ENCODE measurements at regions not wholly inside any gene's neighbourhood (a gene's known extent, or its start where the extent isn't known, plus 50 kb on each side); places are given as distances from the start of the nearest gene placed in this dataset.
"Not testable (repeated sequence)": the region's sequence is repeated elsewhere in the genome, so short reads cannot be mapped to it uniquely, and the experiment has no call there.

DNA sequence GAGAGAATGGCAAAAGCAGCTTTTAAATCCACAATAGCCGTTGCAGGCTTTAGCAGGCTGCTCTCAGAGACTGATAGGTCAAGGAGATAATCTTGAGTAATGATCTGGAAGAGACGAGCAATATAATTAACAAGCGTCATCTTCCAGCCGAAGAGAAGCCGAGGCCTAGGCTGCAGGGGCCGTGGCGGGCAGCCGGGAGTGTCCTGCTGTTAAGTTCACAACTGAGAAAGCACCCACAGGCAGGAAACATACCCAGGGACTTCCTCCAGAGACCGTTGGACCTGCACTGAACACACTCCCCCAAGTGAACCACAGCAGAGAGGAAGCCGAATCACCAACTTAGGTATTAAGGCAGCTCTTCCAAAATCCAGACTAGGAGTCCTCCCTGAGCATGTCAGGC lies 182.3 kb downstream of the IRX2 start:
- DNase-seq (ENCODE audit: low read depth): no peak

DNA sequence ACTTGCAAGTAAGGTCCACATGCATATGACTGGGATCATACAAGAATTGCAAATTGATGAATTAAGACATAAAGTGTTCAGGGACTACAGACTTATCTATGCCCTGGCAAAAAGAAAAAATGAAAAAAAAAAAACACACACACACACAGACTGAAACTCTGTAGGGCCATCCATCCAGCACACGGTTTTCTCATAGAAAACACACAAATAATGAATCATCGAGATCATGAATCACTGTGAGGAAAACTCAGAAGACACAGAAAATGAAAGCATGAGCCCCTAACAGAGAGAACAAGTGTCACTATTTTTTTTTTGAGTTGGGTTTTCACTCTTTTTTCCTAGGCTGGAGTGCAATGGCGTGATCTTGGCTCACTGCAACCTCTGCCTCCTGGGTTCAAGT lies 185.2 kb downstream of the IRX2 start:
- no peak for DNase-seq (ENCODE audit: low read depth)

DNA sequence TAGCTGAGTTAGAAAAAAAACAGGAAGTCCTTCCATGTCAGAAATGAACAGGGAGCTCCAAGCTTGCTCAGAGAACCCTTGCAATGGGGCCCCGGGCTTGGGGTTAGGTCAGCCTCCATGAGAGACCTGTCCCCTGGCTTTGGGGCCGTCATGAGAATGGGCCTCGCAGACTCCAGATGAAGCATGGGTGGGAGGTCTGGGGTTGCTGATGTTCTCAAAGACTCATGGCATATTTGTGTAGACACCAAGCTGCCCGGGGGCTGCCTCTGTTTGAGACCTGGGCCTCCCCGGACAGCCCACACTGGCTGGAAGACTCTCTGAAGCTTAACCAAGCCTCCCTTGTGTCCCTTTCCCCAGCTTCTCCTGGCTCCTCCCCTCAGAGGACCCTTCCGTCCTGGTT lies 186.3 kb downstream of the IRX2 start:
- no peak for DNase-seq (ENCODE audit: low read depth)

DNA sequence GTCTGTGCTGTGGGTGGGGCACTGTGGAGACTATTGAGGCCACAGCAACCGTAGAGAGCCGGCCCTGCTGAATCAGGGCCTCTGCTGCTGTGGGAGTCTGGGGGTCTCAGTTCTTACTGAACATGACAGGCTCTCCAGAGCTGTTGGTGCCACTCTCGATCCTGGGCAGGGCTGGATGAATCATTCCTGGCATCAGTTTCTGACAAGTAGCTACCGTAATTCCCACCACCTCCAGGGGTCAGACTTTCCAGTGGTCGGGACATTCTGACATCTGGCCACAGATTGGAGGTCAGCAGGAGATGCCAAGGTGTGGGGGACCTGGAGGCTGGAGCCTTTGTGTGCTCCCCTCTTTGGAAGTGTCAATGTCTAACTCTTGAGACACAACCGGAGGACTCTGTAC lies 188.4 kb downstream of the IRX2 start:
- no peak for DNase-seq (ENCODE audit: low read depth)

DNA sequence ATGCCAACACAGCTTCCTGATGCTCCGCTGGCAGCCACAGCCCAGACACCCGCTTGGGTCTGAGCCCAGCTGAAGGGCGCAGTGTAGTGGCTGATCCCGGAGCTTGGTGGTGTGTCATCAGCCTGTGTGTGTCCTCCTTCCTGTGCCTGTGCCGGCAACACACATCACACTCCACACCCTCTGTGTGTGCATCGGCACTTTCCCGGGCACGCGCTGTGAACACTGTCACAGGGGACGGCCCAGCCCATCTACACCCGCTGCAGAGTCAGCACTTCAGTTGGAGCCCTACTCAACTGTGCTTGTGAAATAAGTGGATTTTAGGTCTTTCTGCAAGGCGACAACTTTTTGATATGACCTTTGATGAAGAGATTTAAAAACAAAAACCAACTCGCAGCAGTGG lies 189.4 kb downstream of the IRX2 start:
- DNase-seq (ENCODE audit: low read depth): no peak

DNA sequence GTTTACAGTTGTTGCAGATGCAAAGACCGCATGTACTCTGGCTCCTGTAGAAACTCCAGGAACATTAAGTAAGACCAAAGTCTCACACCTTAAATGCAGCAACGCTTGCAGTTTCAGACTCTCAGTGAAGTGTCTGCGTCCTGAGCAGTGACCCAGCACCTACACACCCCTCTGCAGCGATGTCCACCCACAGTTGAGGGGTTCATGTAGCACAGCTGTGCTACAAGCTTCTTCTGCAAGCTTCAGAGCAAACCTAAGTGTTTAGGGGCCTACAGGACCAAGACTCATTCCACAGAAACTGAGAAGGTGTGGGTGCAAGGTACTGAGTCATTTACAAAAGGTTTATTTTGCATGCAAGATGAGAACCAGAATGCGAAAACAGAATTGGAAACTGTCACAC lies 191.0 kb downstream of the IRX2 start:
- DNase-seq (ENCODE audit: low read depth): no peak

DNA sequence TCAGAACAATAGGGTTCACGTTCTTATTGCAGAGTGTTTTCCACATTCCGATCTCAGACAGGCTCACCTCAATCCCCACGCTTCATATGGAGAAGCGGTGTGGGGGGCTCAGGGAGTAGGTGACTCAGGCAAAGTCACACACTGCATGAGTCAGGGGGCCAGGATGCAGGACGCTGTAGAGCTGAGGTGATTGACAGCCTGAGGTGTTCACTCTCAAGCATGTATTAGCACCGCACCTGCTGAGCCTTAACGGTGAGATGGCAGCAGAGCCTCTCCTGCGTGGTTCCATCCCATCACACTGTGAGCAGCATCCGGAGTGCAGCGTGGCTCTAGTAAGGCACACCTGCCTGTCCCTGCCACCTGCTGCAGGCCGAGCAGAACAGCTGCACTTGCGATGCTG lies 194.0 kb downstream of the IRX2 start:
- DNase-seq (ENCODE audit: low read depth): no peak

DNA sequence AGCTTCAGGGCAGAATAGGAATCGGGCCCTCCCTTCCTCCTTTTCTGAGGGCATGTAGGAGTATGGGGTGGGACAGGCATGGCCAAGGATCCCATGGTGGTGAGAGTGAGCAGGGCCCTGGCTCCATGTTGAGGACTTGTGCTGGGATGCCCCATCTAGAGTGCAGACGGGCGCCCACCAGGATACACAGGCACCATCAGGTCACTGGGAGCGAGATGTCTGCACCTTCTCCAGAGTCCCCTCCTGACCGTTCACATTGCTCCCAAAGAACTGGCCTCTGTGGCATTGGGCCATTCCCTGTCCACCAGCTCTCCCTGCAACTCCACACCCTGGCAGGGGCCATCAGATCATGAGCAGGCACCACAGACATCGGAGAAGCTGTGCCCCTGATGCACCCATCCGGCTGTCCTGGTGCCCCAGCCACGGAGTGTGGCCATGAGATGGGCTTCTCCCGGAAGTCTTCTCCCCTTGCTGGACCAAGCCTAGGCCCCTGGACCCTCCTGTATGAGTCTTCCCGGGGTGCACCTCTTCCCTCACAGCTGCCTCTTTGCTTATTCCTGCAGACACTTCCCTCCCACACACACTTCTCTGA lies 195.0 kb downstream of the IRX2 start:
- no peak for DNase-seq (ENCODE audit: low read depth)

DNA sequence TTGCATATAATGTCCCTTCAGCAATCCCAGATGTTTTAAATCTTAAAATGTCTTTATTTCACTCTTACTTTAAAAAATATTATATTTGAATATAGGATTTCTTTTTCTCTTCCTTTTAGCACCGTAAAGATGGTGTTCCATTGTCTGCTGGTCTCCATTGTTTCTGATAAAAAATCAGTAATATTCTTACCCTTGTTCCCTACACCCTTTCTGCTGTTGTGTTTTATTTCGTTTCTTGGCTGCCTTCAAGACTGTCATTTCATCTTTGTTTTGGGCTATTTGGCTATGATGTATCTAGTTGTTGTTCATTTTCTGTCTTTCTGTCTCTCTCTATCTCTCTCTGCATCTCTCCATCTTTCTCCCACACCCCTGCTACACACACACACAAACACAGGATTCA lies 197.9 kb downstream of the IRX2 start:
- DNase-seq (ENCODE audit: low read depth): no peak

DNA sequence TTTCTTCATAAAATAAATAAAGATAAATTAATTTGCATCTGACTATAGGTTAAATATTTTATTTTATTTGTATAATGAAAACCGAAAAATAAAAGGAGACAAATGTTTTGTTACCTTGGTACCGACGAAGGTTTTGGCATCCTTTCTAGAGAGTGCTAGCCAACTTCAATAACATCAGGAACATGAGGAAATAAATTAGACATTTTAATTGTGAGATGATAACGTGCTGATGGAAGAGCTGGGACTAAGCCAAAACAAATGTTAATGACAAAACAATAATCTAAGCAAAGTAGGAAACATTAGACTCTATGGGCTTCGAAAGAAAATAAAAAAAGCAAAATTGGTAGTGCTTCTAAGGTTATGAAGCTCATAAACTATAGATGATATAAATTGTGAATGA lies 201.0 kb downstream of the IRX2 start:
- DNase-seq (ENCODE audit: low read depth): no peak

DNA sequence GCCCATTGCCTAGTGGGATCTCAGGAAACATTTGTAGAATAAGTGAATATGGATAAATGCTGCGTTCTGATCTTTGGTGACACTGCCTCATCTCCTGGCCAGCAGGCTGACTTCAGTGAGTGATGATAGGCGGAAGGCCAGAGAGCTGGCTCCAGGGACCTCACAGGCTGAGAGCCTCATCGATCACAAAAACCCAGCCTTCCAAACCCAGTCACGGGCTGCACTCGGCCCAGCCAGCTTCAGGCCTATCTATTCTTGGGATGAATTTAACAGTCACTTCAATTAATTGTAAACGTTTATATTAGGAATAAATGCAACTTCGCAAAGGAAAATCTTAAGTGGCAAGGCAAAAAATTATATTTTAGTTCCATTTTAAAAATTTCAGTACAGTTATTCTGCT lies 201.6 kb downstream of the IRX2 start:
- no peak for DNase-seq (ENCODE audit: low read depth)

DNA sequence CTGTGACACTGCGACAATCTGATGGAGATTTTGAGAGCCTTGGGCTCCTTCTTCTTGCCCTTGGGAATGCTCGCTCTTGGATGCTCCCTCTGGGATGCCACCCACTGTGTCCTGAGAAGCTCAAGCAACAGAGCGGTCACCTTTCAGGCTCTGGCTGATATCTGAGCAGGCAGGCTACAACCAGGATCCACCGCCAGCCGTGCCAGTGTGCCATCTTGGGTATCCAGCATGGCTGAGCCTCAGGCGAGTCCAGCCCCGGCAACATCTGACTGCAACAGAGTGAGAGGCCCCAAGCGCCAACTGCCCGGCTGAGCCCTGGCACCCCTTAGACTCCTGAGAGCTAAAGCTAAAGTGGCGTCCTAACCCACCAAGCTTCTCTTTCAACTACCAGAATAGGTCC lies 202.1 kb downstream of the IRX2 start:
- DNase-seq (ENCODE audit: low read depth): no peak

DNA sequence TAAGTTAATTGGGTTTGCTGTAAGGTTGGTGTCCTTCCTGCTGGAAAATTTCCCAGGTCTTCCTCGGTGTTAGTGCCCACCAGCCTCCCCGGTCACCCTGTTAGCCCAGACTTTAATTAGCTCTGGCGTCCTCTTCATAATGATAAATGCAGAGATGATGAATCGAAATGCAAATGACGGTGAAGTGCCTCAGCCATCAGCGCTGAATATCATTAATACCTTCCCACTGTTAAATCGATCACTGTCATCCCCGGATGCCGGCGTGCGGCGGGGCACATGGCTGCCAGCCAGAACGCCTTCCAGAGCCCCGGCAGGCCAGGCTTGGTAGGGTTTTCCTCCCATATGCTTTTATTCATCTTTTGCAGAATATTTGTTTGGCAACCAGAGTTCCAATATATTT lies 204.5 kb downstream of the IRX2 start:
- no peak for DNase-seq (ENCODE audit: low read depth)

DNA sequence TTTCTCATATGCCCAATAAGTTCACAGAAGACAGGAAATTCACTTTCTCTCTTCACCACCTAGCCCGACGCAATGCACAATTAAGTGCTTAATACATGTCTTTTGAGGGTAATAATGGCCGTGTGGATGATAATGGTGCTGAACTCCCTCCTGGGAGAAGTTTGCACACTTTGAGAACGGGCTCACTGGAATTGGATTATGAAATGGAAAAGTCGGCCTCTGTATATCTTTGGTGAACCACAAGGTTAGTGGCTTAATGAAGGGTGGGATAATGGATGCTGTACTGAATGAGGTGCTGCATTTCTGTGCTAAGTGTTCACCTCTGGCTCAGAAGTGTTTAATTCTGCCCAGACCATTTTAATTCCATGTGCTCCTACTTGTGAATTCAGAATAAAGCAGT lies 207.5 kb downstream of the IRX2 start:
- no peak for DNase-seq (ENCODE audit: low read depth)

DNA sequence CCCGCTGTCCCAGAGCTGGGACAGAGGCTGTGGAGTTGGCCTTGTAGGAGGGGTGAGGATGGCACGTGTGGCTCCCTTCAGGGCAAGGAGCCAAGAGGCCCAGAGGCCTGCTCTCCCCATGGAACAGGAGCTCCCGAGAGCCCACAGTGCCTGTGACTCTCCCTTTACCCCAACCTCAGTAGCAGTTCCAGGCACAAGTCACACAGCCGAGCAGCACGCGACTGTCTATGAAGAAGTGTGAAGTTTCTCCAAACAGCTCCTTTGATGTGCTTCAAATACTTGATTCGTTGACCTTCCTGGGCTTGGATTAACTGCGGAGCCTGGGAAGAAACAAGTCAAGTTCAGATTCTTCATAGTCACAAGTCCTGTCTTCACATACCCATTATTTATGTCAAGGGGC lies 208.7 kb downstream of the IRX2 start:
- DNase-seq (ENCODE audit: low read depth): no peak

DNA sequence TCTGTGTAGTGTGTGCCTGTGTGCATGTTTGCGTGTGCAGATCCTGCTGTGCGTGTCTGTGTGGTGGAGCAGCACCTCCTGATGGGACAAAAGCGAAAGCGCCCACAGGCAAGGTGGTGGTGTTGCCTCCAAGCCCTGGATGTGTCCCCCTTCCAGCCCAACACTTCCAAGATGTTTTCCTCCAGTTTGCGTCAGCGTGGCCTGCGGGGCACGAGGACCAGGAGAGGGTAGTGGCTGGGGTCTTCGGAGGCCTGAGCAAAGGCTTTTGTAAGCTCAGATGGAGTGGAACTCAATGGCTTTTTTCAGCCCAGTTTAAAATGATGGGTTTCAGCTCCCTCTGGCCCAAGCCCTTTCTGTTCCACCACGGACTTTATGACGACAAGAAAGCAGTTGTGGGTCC lies 209.5 kb downstream of the IRX2 start:
- no peak for DNase-seq (ENCODE audit: low read depth)

DNA sequence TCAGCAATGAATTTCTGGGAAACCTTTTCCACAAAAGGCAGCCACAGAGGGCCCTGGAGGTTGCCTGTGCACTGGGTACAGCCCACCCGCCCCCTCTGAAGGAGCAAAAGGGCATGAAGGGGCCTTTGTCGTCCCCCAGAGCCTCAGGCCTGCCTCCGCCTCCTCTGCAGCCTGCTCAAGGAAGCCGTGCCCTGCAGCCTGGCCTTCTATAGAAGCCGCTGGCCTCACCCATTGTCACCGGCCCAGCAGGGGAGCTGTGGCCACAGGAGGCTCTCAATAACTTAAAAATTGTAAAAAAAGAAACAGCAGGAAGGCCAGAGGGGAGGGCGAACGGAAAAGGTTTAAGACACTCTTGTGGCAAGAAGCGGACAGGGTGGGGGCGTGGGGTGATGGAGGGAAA lies 213.3 kb downstream of the IRX2 start:
- no peak for DNase-seq (ENCODE audit: low read depth)

DNA sequence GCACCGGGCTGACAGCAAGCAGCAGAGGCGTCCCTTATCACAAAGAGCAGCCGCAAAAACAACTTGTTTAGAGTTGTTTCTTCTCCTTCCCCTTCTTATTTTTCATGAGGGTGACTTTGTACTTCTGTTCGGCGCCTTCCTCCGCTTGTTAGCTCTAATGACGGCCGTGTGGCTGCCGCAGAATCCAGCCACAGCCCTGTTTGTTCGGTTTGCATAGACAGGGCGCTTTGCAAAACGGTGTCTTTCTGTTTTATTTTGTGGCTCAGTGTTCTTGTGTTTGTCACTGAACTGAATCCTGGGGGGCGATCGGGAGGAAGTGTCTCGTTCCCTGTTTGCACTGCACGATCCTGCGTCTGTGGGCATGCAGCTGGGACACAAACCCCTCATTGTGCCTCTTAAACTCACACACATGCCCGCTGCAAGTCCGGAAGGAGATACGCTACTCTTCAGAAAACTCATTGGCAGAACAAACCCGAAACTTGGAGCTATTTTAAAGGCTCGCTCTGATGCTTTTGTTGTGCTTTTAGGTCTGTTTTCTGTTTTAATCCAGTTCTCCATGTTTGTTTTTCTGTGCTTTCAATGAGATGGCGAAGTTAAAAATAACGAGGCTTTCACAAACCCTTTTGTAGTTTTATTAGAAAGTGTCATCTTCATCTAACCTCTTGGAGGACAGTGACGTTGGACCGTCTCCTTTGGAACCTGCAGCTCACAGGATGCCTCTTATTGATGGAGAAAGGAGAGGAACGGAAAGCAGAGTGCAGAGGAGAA lies 213.9 kb downstream of the IRX2 start:
- no peak for DNase-seq (ENCODE audit: low read depth)

DNA sequence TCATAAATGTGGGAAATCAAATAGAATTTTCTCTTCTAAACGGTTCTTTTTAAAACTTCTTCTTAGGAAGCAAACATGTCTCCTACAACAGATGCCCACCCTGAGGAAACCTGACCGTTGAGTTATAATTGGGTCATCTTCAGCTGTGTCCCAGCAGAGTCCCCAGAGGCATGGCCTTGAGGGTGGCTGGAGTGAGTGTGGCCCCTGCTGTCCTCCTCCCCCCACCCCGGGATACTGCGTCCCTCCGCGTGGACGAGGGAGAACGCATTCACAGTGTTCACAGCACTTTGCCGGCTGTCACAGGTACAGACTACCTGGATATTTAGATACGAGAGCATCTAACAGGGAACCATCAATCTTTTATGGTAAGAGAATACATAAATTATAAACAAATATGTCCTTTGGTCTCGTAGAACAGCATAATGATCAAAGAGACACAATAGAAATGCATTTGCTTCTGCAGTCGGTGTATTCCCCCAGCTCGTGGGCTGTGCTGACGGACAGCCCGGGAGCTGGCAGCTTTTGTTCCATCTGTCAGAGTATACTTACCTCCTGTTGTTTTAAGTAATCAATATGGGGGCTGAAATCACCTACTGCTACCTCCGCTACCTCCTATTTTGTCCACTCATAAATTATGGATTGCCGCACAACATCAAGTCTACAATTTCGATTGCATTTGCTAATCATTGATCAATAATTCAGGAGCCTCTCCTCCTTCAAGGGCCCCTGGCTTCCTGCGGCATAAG lies 214.7 kb downstream of the IRX2 start:
- DNase-seq (ENCODE audit: low read depth): no peak

DNA sequence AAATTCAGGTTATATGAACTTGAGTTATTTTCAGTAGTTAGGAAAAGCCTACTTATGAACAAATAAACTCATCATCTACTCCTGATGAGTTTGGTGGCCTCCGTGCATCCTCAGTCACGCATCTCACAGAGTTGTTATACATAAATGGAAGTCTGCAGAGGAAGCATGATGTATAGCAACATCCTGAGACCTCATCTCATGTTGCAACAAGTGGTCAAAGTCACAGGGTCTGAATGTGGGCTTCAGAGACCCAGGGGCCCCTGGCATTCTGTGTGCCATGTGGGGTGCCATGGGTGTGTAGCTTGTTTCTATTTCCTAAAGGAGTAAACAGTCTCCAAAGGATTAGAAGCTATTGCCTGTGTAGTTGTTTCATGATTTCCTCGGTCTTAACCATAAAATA lies 216.5 kb downstream of the IRX2 start:
- DNase-seq (ENCODE audit: low read depth): no peak

DNA sequence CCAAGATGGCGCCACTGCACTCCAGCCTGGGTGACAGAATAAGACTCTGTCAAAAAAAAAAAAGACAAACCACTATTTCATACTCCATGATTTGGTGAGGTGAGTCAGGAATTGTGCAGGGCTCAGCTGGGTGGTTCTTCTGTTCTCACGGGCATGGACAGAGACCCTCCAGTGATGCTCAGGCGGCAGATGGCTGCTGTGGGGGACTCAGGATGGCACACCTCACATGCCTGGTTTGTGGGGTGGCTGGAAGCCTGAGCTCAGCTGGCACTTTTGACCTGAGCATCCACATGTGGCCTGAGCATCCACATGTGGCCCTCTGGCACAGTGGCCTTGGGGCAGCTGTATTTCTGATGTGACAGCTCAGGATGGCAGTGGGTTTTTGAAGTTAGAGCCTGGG lies 217.2 kb downstream of the IRX2 start:
- DNase-seq (ENCODE audit: low read depth): no peak

DNA sequence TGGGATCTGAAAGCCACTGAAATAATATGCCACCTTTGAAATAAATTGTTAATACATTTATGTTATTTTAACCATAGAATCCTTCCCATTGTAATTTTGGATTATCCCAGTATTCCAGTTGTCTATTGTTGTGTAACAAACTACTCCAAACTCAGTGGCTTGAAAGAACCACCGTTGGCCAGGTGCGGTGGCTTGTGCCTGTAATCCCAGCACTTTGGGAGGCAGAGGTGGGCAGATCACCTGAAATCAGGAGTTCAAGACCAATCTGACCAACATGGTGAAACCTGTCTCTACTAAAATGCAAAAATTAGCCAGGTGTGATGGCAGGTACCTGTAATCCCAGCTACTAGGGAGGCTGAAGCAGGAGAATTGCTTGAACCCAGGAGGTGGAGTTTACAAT lies 217.6 kb downstream of the IRX2 start:
- DNase-seq (ENCODE audit: low read depth): not testable (repeated sequence)

DNA sequence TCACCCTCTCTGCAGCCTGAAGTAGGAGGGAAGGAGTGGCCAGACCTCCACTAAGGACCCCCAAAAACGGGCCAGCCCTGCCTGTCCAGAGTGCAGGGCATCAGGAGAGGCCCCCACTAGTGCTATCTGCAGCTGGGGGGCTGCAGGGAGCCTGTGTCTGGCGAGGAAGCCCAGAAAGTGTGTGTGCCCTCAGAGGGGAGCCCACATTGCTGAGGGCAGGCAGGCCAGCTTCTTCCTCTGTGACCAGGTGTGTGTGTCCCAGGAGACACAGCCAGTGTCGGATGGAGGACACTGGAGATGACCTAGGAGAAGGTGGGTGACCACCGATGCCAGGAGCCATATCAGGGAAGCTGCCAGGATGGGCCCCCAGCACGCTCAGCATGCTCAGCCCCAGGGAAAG lies 218.7 kb downstream of the IRX2 start:
- no peak for DNase-seq (ENCODE audit: low read depth)

DNA sequence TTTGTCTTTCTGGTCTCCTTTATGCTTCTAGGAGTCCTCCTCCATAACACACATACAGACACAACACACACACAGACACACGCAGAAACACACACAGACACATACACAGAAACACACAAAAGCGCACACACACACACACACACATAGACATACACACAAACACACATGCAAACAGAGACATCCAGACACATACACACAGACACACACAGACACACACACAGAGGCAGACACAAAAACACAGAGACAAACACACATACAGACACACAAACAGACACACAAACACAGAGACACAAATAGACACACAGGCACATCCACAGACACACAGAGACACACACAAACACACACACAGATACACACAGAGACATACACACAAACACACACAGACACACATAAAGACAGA lies 220.2 kb downstream of the IRX2 start:
- DNase-seq (ENCODE audit: low read depth): no peak

Measured in activated T-cell treated with anti-CD3 and anti-CD28 coated beads for 1 hour (primary cell).